A549 (cell line): ENCODE measurements at regions not wholly inside any gene's neighbourhood (a gene's known extent, or its start where the extent isn't known, plus 50 kb on each side); places are given as distances from the start of the nearest gene placed in this dataset.

ENCODE experiments used
- ATAC-seq, 2 experiments: fragments of 200-7000 bp in 1 of 2; fragments of >200 bp in 1 of 2; cut with Nextera tagmentation in 1 of 2; cut with Tn5 transposase in 1 of 2; 3 replicates each; pipeline versions ENCODE4 v1.8.0 to v1.9.1; 2018 to 2020; ENCODE audit warnings: mild to moderate bottlenecking in 1 of 2, moderate library complexity in 1 of 2
- CTCF ChIA-PET: fragments of 300-600 bp; sonication (Branson Sonifier 250); formaldehyde crosslinking; extraction: SDS; loops from one replicate; lab custom pipeline; 2021; ENCODE audit warnings: antibody characterized with exemption, inconsistent platforms; lab: Yijun Ruan, JAX
- POLR2A ChIA-PET: fragments of 350-600 bp; formaldehyde crosslinking; extraction: SDS; loops from one replicate; lab custom pipeline; 2021; ENCODE audit warnings: antibody characterized with exemption, inconsistent platforms; lab: Yijun Ruan, JAX
- DNase-seq, 2 experiments: peaks; one replicate each; pipeline versions ENCODE4 v3.0.0 to v3.0.0-alpha.2; 2011 to 2016; ENCODE audit warnings: low read depth in 1 of 2, low spot score in 1 of 2
- FAIRE-seq: peaks from 2 replicates; lab custom pipeline; 2011; peaks lifted over from hg19 to GRCh38; lab: Jason Lieb, UNC
- H3K27ac ChIP-seq, 2 experiments: fragments of >200 bp; sonication (Bioruptor Twin); formaldehyde crosslinking; 3 replicates each; pipeline ENCODE4 v1.5.1; 2016 to 2017
- H3K4me1 ChIP-seq: fragments of >200 bp; sonication (Bioruptor Twin); formaldehyde crosslinking; 3 replicates; pipeline ENCODE4 v1.6.1; 2016
- H3K4me2 ChIP-seq: fragments of >200 bp; sonication (Bioruptor Twin); formaldehyde crosslinking; 3 replicates; pipeline ENCODE4 v1.6.1; 2016
- H3K4me3 ChIP-seq: fragments of >200 bp; sonication (Bioruptor Twin); formaldehyde crosslinking; 3 replicates; pipeline ENCODE4 v1.5.1; 2016
- H3K9me3 ChIP-seq: fragments of >200 bp; sonication (Bioruptor Twin); formaldehyde crosslinking; 3 replicates; pipeline ENCODE4 v1.6.1; 2016
- BCL3 ChIP-seq: fragments of >200 bp; sonication (Bioruptor Twin); formaldehyde crosslinking; IDR thresholded peaks from 3 replicates; pipeline ENCODE4 v1.6.1; 2016
- BHLHE40 ChIP-seq: IDR thresholded peaks from 2 replicates; pipeline ENCODE4 v1.6.1; 2012; ENCODE audit warnings: low read depth, low read length, inconsistent platforms
- CEBPB ChIP-seq, 2 experiments: fragments of >200 bp in 1 of 2; sonication (Bioruptor Twin) in 1 of 2; formaldehyde crosslinking in 1 of 2; IDR thresholded peaks; 2 replicates each; pipeline ENCODE4 v1.6.1; 2012 to 2016
- CHD2 ChIP-seq: fragments of 150-350 bp; IDR thresholded peaks from 2 replicates; pipeline ENCODE4 v1.6.1; 2014; ENCODE audit warnings: low read length; ENCODE audit not compliant: partially characterized antibody
- CHD4 ChIP-seq: fragments of 200-600 bp; sonication (generic); IDR thresholded peaks from 2 replicates; pipeline ENCODE4 v1.6.1; 2016; ENCODE audit warnings: antibody characterized with exemption, mild to moderate bottlenecking, borderline replicate concordance
- CTCF ChIP-seq: fragments of >200 bp; sonication (Bioruptor Twin); formaldehyde crosslinking; IDR thresholded peaks from 3 replicates; pipeline ENCODE4 v1.5.1; 2016
- EHF ChIP-seq: fragments of 250-450 bp; sonication (Bioruptor Pico); IDR thresholded peaks from 2 replicates; pipeline ENCODE4 v1.5.0; 2020; ENCODE audit warnings: mild to moderate bottlenecking
- EP300 ChIP-seq, 2 experiments: fragments of >200 bp; sonication (Bioruptor Twin); formaldehyde crosslinking; IDR thresholded peaks; 2 replicates in 1 of 2; 3 replicates in 1 of 2; pipeline ENCODE4 v1.6.1; 2016 to 2017
- FOSB ChIP-seq: fragments of 250-450 bp; sonication (Bioruptor Pico); IDR thresholded peaks from 2 replicates; pipeline ENCODE4 v1.5.0; 2020; ENCODE audit warnings: mild to moderate bottlenecking, moderate library complexity
- FOSL2 ChIP-seq, 2 experiments: fragments of 450-650 bp in 1 of 2; fragments of >200 bp in 1 of 2; sonication (Bioruptor Twin) in 1 of 2; formaldehyde crosslinking; IDR thresholded peaks; 2 replicates each; pipeline versions ENCODE4 v1.5.0 to v1.6.1; 2016 to 2020; ENCODE audit warnings: mild to moderate bottlenecking in 1 of 2, moderate library complexity in 1 of 2
- HOXB13 ChIP-seq: fragments of 250-450 bp; sonication (Bioruptor Pico); IDR thresholded peaks from 2 replicates; pipeline ENCODE4 v1.5.0; 2020; ENCODE audit warnings: low read depth, mild to moderate bottlenecking, moderate library complexity
- KDM5A ChIP-seq: fragments of 200-600 bp; sonication (generic); IDR thresholded peaks from 2 replicates; pipeline ENCODE4 v1.6.1; 2016; ENCODE audit warnings: antibody characterized with exemption, mild to moderate bottlenecking
- MAFK ChIP-seq: fragments of 450-650 bp; IDR thresholded peaks from 2 replicates; pipeline ENCODE4 v1.6.1; 2014; ENCODE audit not compliant: partially characterized antibody
- NPAS2 ChIP-seq: fragments of 250-450 bp; sonication (Bioruptor Pico); IDR thresholded peaks from 2 replicates; pipeline ENCODE4 v1.8.0; 2022; ENCODE audit warnings: mild to moderate bottlenecking, moderate library complexity, borderline replicate concordance
- POLR2A ChIP-seq: IDR thresholded peaks from 2 replicates; pipeline ENCODE4 v1.6.1; 2012; ENCODE audit warnings: mild to moderate bottlenecking, low read length
- RCOR1 ChIP-seq: fragments of 150-350 bp; IDR thresholded peaks from 2 replicates; pipeline ENCODE4 v1.6.1; 2014; ENCODE audit warnings: antibody characterized with exemption, low read length, low read depth
- REST ChIP-seq: fragments of 200-600 bp; sonication (generic); IDR thresholded peaks from 2 replicates; pipeline ENCODE4 v1.6.1; 2016; ENCODE audit warnings: antibody characterized with exemption, mild to moderate bottlenecking, moderate library complexity
- RNF2 ChIP-seq: fragments of 200-600 bp; sonication (generic); IDR thresholded peaks from 2 replicates; pipeline ENCODE4 v1.6.1; 2016; ENCODE audit warnings: low read depth, mild to moderate bottlenecking, antibody characterized with exemption, moderate library complexity, borderline replicate concordance
- SMC3 ChIP-seq: fragments of >200 bp; sonication (Bioruptor Twin); formaldehyde crosslinking; IDR thresholded peaks from 3 replicates; pipeline ENCODE4 v1.6.1; 2018; ENCODE audit warnings: inconsistent platforms
- SREBF2 ChIP-seq: fragments of 450-650 bp; IDR thresholded peaks from 2 replicates; pipeline ENCODE4 v1.6.1; 2014; ENCODE audit warnings: mild to moderate bottlenecking, moderate library complexity
- ZC3H11A ChIP-seq: fragments of 450-650 bp; IDR thresholded peaks from 2 replicates; pipeline ENCODE4 v1.6.1; 2014; ENCODE audit warnings: antibody characterized with exemption, mild to moderate bottlenecking
- ZFP36 ChIP-seq: fragments of 450-650 bp; IDR thresholded peaks from 2 replicates; pipeline ENCODE4 v1.6.1; 2014; ENCODE audit warnings: borderline replicate concordance; ENCODE audit not compliant: partially characterized antibody
- ZNF302 ChIP-seq: fragments of 250-450 bp; sonication (Bioruptor Pico); IDR thresholded peaks from 2 replicates; pipeline ENCODE4 v1.9.0; 2021; ENCODE audit warnings: inconsistent platforms, mild to moderate bottlenecking, moderate library complexity
- ZSCAN20 ChIP-seq: fragments of 250-450 bp; sonication (Bioruptor Pico); IDR thresholded peaks from 2 replicates; pipeline ENCODE4 v1.8.0; 2022; ENCODE audit warnings: mild to moderate bottlenecking, moderate library complexity
- whole genome bisulfite sequencing: methylation state at CpG from one replicate; pipeline ENCODE4 v1.1.6; 2017; ENCODE audit errors: missing lambda C conversion rate; 5-methylcytosine and 5-hydroxymethylcytosine counted together
- TF ChIP-seq, protein P1 (sequence below): IDR thresholded peaks from 2 replicates; pipeline ENCODE4 v1.6.1; 2012

DNA sequence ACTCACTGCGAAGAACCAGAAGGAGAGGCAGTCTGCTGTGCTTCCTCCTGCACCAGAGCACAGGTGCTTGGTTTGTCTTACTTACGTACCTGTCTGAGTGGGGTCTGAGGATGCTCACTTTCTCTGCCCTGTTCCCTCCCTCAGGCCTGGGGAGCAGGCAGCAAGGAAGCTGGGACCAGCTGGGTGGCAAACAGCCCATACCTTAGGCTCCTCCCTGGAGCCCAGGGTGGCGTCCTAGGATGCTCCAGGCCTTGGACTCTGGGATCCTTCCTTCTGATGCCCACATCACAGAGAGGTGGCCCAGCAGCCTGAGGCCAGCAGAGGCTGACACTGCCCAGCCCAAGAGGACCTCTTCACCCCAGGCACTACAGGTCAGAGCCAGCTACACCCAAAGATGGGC is 593.2 kb downstream of the BRD1 start:
- H3K9me3 ChIP-seq, result no peaks in the 10 kb centered on the region
- CTCF ChIA-PET, result interaction anchor here (0.6 kb wide), 1 partner anchor 72 kb away, joined by 3 read pairs; no protein-coding TSS in a partner anchor
- no peak for ATAC-seq
- no peak for TF ChIP-seq ZNF302
- TF ChIP-seq CEBPB (IDR thresholded peaks at IDR 0.05), result no peak
- TF ChIP-seq REST, result no peak
- no peak for TF ChIP-seq ZFP36
- TF ChIP-seq SMC3, result no peak
- TF ChIP-seq HOXB13 (CRISPR knock-in tag), result no peak
- TF ChIP-seq BCL3, result no peak
- no peak for TF ChIP-seq CHD2
- no peak for TF ChIP-seq CHD4
- no peak for TF ChIP-seq EP300 (IDR thresholded peaks at IDR 0.05)
- TF ChIP-seq FOSB, result no peak
- no peak for TF ChIP-seq RNF2
- TF ChIP-seq, protein P1, sequence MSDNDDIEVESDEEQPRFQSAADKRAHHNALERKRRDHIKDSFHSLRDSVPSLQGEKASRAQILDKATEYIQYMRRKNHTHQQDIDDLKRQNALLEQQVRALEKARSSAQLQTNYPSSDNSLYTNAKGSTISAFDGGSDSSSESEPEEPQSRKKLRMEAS, result no peak
- no peak for TF ChIP-seq SREBF2
- no peak for TF ChIP-seq BHLHE40
- no peak for TF ChIP-seq KDM5A
- no peak for TF ChIP-seq RCOR1
- TF ChIP-seq ZSCAN20 (CRISPR knock-in tag), result no peak
- no peaks in the 10 kb centered on the region for H3K4me1 ChIP-seq
- no peak for DNase-seq
- H3K4me2 ChIP-seq, result no peak overlapping the region
- WGBS, result no CpG with 5 or more reads among the region's 3 CpGs
- no peak overlapping the region for H3K27ac ChIP-seq
- FAIRE-seq, result no peak
- H3K4me3 ChIP-seq, result no peak overlapping the region
- POLR2A ChIA-PET, result no interaction called here

DNA sequence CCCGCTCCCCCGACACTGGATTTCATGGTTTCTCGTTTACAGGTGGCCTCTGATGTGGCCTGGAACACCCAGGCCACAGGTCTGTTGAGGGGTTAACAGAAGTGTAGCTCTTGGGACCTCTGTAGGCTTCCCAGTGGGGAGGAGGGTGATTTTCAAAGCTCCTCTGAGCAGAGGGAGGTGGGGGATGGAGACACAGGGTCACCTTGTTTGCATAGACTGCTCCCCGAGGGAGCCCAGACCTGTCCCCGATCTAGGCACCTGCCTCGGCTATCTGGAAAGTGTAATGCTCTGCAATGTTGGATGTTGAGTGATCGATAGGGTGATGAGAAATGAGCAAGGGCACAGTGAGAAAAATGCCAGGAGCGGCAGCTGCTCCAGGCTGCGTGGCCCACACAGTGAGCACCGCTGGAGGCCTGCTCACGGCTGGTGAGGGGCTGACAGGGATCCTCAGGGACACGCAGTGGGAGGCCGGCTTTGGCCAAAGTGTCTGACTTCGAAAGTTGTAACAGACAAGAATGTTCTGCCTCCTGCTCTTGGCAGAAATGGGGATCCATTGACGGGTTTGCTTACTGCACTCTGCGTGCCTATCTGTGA is 594.1 kb downstream of the BRD1 start:
- DNase-seq, result no peak
- WGBS, result 19% methylated on average over 10 of the region's 16 CpGs
- ChIA-PET CTCF (interaction anchor here (1.3 kb wide), 1 partner anchor 14 kb away, joined by 3 read pairs; no protein-coding TSS in a partner anchor), POLR2A (no interaction called here)
- Histone ChIP-seq H3K4me2 (no peak overlapping the region), H3K9me3 (no peaks in the 10 kb centered on the region), H3K4me1 (no peaks in the 10 kb centered on the region), H3K4me3 (no peak overlapping the region), H3K27ac (no peak overlapping the region)
- FAIRE-seq, result no peak
- no peak for ATAC-seq
- no peak for TF ChIP-seq EHF
- no peak for TF ChIP-seq CTCF
- no peak for TF ChIP-seq CHD2
- no peak for TF ChIP-seq NPAS2 (CRISPR knock-in tag)
- no peak for TF ChIP-seq RNF2
- no peak for TF ChIP-seq FOSL2 (IDR thresholded peaks at IDR 0.05)
- no peak for TF ChIP-seq FOSL2 (CRISPR knock-in tag; IDR thresholded peaks at IDR 0.05)
- no peak for TF ChIP-seq MAFK
- TF ChIP-seq BCL3, result no peak
- TF ChIP-seq ZC3H11A, result no peak
- TF ChIP-seq POLR2A, result no peak
- TF ChIP-seq, all 56 proteins: peak for 0
